GM23248 (cell line): ENCODE measurements at regions not wholly inside any gene's neighbourhood (a gene's known extent, or its start where the extent isn't known, plus 50 kb on each side); places are given as distances from the start of the nearest gene placed in this dataset.

ENCODE experiments used
- EZH2 ChIP-seq: fragments of 200-600 bp; sonication (generic); IDR thresholded peaks from 2 replicates; pipeline ENCODE4 v1.6.1; 2018; ENCODE audit warnings: antibody characterized with exemption, mild to moderate bottlenecking; ENCODE audit not compliant: insufficient read depth, poor library complexity, severe bottlenecking
- EZH2phosphoT487 ChIP-seq: fragments of 200-600 bp; sonication (generic); IDR thresholded peaks from 2 replicates; pipeline ENCODE4 v1.6.1; 2018; ENCODE audit warnings: antibody characterized with exemption, moderate library complexity, mild to moderate bottlenecking, low read depth; ENCODE audit not compliant: insufficient read depth

GRCh38 chr7:49407205-49407604 is 366.2 kb upstream of the VWC2 start:
- TF ChIP-seq EZH2phosphoT487: no peak
- no peak for TF ChIP-seq EZH2
